Transverse colon (tissue), 4 donors: ENCODE measurements at regions not wholly inside any gene's neighbourhood (a gene's known extent, or its start where the extent isn't known, plus 50 kb on each side); places are given as distances from the start of the nearest gene placed in this dataset.

ENCODE experiments used
- DNase-seq: peaks from one replicate; pipeline ENCODE4 v3.0.0-alpha.2; 2019
- H3K27ac ChIP-seq, 4 donors: fragments of 200-600 bp; sonication (generic); 2 replicates each; pipeline ENCODE4 v1.5.1; 2016 to 2018; ENCODE audit warnings: inconsistent platforms in 4 of 4
- H3K27me3 ChIP-seq: fragments of 200-600 bp; sonication (generic); 2 replicates; pipeline ENCODE4 v1.5.1; 2017; ENCODE audit warnings: inconsistent platforms
- H3K36me3 ChIP-seq, 4 donors: fragments of 200-600 bp; sonication (generic); 2 replicates each; pipeline ENCODE4 v1.5.1; 2017 to 2019; ENCODE audit warnings: inconsistent platforms in 4 of 4
- H3K4me1 ChIP-seq, 4 donors: fragments of 200-600 bp; sonication (generic); 2 replicates each; pipeline ENCODE4 v1.5.1; 2017 to 2020; ENCODE audit warnings: inconsistent platforms in 4 of 4
- H3K4me3 ChIP-seq, 4 donors: fragments of 200-600 bp; sonication (generic); 1 replicate in 1 of 4; 2 replicates in 3 of 4; pipeline versions ENCODE4 v1.5.1 to v1.6.1; 2017 to 2019; ENCODE audit warnings: inconsistent platforms in 4 of 4
- H3K9me3 ChIP-seq, 2 donors: fragments of 200-600 bp; sonication (generic); 2 replicates each; pipeline ENCODE4 v1.5.1; 2017 to 2019; ENCODE audit warnings: inconsistent platforms in 2 of 2
- CTCF ChIP-seq, 5 experiments: fragments of 200-600 bp in 3 of 5; fragments of 450-650 bp in 2 of 5; sonication (generic) in 3 of 5; IDR thresholded peaks; 1 replicate in 2 of 5; 2 replicates in 3 of 5; pipeline ENCODE4 v1.5.1; 2016 to 2017; ENCODE audit warnings: antibody characterized with exemption in 5 of 5, inconsistent platforms in 3 of 5, mild to moderate bottlenecking in 2 of 5, moderate library complexity in 1 of 5
- EP300 ChIP-seq: sonication (generic); formaldehyde crosslinking; IDR thresholded peaks from one replicate; pipeline ENCODE4 v1.6.1; 2017; ENCODE audit warnings: antibody characterized with exemption, low read depth
- POLR2A ChIP-seq: fragments of 450-650 bp; IDR thresholded peaks from one replicate; pipeline ENCODE4 v1.6.1; 2016; ENCODE audit warnings: antibody characterized with exemption, mild to moderate bottlenecking, moderate library complexity
- POLR2AphosphoS5 ChIP-seq, 3 donors: sonication (generic); formaldehyde crosslinking; IDR thresholded peaks; one replicate each; pipeline ENCODE4 v1.6.1; 2016; ENCODE audit warnings: antibody characterized with exemption in 3 of 3
- WGBS, 2 donors: methylation state at CpG; one replicate each; pipeline ENCODE4 v1.1.5; 2018; ENCODE audit warnings: low coverage in 1 of 2; 5-methylcytosine and 5-hydroxymethylcytosine counted together
- in situ Hi-C, 4 donors: fragments of 200-750 bp; cut with MboI; loops; one replicate each; pipeline versions ENCODE4 v1.15.0 to v1.15.1; 2017; ENCODE audit warnings: low sequenced_read_pairs in 3 of 4, low pct_ligation_motif_present in 1 of 4, low pct_unique_long_range_greater_than_20kb in 1 of 4
- intact Hi-C: fragments of 100-400 bp; cut with DNase I; formaldehyde crosslinking; loops from one replicate; pipeline ENCODE4 v1.15.1; 2023; ENCODE audit warnings: low total_unique reads

GRCh38 chr4:110704748-110705439, 82.0 kb upstream of the PITX2 start:
- in situ Hi-C loops (no loop called here), intact Hi-C loops (loop anchor here (5.0 kb wide), 1 partner anchor 1867 kb away; no protein-coding TSS in a partner anchor)
- H3K27ac ChIP-seq = no peak overlapping the region
- no peak for TF ChIP-seq POLR2A
- no peak for TF ChIP-seq EP300
- TF ChIP-seq POLR2AphosphoS5 (IDR thresholded peaks at IDR 0.05) = no peak
- no peak for TF ChIP-seq CTCF (IDR thresholded peaks at IDR 0.05)
- no peaks in the 10 kb centered on the region for H3K9me3 ChIP-seq
- H3K4me3 ChIP-seq = no peak overlapping the region
- H3K36me3 ChIP-seq = no peaks in the 10 kb centered on the region
- DNase-seq = no peak
- no peaks in the 10 kb centered on the region for H3K4me1 ChIP-seq
- WGBS, 2 donors = 77 to 82% methylated on average over 6 to 7 of the region's 7 CpGs
- no peaks in the 10 kb centered on the region for H3K27me3 ChIP-seq

DNA sequence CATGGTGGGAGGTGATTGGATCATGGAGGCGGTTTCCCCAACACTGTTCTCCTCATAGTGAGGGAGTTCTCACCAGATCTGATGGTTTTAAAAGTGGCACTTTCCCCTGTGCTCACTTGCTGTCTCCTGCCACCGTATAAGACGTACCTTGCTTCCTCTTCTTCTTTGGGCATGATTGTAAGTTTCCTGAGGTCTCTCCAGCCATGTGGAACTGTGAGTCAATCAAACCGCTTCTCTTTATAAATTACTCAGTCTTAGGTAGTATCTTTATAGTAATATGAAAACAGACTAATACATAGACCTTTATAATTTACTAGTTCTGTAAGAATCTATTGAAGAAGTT, 82.5 kb upstream of the PITX2 start:
- Histone ChIP-seq H3K9me3 (no peaks in the 10 kb centered on the region), H3K27ac (no peak overlapping the region), H3K4me1 (no peaks in the 10 kb centered on the region), H3K36me3 (no peaks in the 10 kb centered on the region), H3K27me3 (no peaks in the 10 kb centered on the region), H3K4me3 (no peak overlapping the region)
- intact Hi-C loops = loop anchor here (5.0 kb wide), 1 partner anchor 1867 kb away; no protein-coding TSS in a partner anchor
- no peak for DNase-seq
- no peak for TF ChIP-seq POLR2A
- no peak for TF ChIP-seq CTCF (IDR thresholded peaks at IDR 0.05)
- no peak for TF ChIP-seq EP300
- TF ChIP-seq POLR2AphosphoS5 (IDR thresholded peaks at IDR 0.05) = no peak
- in situ Hi-C loops = no loop called here
- 74 to 83% methylated on average over 3 to 4 of the region's 4 CpGs for WGBS, 2 donors

DNA sequence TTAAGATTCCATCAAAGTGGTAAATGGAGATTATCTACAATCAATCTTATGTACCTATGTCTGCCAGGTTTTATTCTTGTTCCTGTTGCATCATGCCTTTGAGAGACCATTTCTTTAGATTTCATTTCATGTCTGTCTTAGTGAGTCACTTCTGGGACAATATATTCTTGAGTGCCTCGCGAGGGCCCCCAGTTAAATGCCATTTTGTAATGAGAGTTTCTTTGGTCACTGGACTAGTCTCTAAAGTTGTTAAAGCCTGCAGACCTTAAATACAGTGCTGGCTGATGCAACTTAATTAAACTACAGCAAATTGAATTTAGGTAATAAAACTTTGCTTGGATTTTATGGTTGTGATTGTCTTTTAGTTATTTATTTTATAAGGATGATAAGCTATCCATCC, 87.2 kb upstream of the PITX2 start:
- 84% methylated on average over 2 of the region's 2 CpGs; no CpG with 5 or more reads in 1 of the 2 donors for WGBS, 2 donors
- Histone ChIP-seq H3K4me1 (no peaks in the 10 kb centered on the region), H3K9me3 (no peaks in the 10 kb centered on the region), H3K36me3 (no peaks in the 10 kb centered on the region), H3K4me3 (no peak overlapping the region), H3K27ac (no peak overlapping the region), H3K27me3 (no peaks in the 10 kb centered on the region)
- intact Hi-C loops (no loop called here), in situ Hi-C loops (no loop called here)
- TF ChIP-seq EP300 = no peak
- TF ChIP-seq POLR2AphosphoS5 (IDR thresholded peaks at IDR 0.05) = no peak
- TF ChIP-seq CTCF (IDR thresholded peaks at IDR 0.05) = no peak
- TF ChIP-seq POLR2A = no peak
- DNase-seq = no peak

- intact Hi-C loops (no loop called here), in situ Hi-C loops (no loop called here)
- Histone ChIP-seq H3K36me3 (no peaks in the 10 kb centered on the region), H3K9me3 (no peaks in the 10 kb centered on the region), H3K4me3 (no peak overlapping the region), H3K4me1 (no peaks in the 10 kb centered on the region), H3K27ac (no peak overlapping the region), H3K27me3 (no peaks in the 10 kb centered on the region)
- no peak for DNase-seq
- WGBS, 2 donors = 77 to 87% methylated on average over 3 of the region's 3 CpGs
- TF ChIP-seq EP300 (no peak), POLR2AphosphoS5 (IDR thresholded peaks at IDR 0.05) (no peak), POLR2A (no peak), CTCF (IDR thresholded peaks at IDR 0.05) (no peak)
These were observed 89.6 kb upstream of the PITX2 start for GRCh38 chr4:110712486-110712885.
